ENCODE measurements at regions not wholly inside any gene's neighbourhood (a gene's known extent, or its start where the extent isn't known, plus 50 kb on each side); places are given as distances from the start of the nearest gene placed in this dataset.

DNA sequence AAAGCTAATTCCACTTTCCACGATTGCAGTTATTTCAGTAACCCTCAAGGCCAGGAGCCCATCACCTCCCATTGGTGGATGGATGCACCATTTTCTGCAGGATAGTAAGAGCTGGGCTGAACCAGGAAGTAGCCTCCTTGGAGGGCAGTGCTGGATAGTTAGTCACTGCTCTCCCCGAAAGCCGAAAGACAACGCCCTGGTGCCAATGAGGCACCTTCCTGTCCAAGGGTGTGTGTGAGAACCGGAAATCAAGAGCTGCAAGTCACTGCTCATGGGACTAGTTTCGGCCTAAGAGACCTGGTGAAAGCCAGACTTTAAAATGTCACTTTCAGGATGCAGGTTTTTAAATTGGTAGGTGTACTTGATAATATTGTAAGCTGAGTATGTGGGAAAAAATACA lies 203.8 kb upstream of the HS3ST1 start:
- DNase-seq (ENCODE audit: low spot score): no peak
- in situ Hi-C loops (cut with HindIII; ENCODE audit: low sequenced_read_pairs): no loop called here

DNA sequence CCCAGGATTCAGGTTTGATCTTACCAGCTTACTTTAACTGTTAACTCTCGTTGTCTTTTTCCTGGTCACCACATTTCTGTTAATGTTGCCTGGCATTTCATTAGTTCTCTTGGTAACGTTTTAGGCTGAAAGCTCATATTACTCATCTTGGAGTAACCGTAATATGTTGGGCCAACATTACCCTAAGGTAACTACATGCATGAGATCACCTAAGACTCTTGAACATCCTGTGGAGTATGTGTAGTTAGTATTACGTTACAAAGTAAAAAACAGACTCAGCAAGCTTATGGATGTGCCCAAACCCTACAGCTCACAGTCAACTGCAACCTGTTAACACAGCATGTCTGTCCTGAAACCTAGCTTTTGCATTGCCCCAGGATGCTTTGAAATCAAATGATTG lies 203.3 kb upstream of the HS3ST1 start:
- DNase-seq (ENCODE audit: low spot score): no peak
- in situ Hi-C loops (cut with HindIII; ENCODE audit: low sequenced_read_pairs): no loop called here

DNA sequence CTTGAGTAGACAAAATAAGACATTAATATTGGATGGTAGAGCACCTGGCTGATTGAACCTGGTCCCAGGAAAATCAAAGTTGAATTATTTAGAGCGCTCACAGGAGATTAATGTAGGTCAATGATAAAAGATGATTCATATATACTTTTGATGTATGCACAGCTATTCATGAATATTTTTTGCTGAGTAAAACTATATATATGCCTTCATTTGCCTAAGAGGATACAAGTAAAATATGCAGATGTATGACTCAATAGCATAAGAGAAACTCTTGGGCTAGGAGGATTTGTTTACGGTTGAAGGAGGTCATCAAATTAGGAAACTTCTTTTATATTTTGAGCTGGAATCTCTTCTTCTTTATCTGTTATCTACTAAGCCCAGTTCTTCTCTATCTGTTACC lies 202.7 kb upstream of the HS3ST1 start:
- in situ Hi-C loops (cut with HindIII; ENCODE audit: low sequenced_read_pairs): no loop called here
- no peak for DNase-seq (ENCODE audit: low spot score)

DNA sequence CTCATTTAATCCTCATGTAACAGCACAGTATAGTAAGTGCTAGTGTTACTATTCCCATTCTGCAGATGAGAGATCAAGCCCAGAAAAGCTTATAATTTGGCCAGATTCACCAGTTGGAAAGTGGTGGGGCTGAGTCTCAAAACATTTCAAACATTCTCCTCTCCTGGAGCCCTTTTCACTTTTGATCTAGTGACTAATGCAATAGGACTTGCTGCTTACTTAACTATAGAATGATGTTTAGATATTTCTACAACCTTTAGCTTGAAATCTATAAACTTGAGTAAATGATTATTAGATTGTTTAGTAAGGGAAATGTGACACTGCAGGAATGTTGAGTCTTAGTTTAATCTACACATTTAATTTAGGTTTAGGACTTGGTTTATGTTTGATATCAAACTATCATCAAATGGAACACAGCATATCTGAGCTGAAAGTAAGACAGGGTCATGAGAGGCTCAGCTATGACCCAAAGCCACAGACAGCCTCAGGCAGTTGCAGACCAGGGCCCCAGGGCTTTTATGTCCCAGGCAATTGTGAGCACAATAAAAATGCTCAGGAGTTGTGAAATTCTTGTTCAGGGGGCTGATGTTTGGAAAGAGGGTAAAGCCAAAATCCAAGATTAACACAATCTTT lies 199.5 kb upstream of the HS3ST1 start:
- in situ Hi-C loops (cut with HindIII; ENCODE audit: low sequenced_read_pairs): no loop called here
- no peak for DNase-seq (ENCODE audit: low spot score)

DNA sequence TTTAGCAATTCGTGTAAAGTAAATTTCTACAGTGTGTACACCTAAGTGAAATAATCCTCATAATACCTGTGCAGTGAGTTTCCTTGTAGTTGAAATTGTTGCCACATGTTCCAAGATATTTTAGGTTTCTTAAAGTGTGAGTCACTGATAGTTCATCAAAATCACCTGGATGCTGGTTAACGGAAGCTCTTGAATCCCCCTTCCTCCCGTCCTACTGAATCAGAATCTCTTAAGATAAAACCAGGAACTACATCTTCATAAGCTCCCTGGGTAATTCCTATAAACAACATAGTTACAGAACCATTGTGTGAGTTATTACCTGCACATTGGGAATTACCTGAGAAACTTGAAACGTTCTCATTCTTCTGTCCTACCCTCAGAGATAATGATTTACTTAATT lies 197.4 kb upstream of the HS3ST1 start:
- DNase-seq (ENCODE audit: low spot score): no peak

DNA sequence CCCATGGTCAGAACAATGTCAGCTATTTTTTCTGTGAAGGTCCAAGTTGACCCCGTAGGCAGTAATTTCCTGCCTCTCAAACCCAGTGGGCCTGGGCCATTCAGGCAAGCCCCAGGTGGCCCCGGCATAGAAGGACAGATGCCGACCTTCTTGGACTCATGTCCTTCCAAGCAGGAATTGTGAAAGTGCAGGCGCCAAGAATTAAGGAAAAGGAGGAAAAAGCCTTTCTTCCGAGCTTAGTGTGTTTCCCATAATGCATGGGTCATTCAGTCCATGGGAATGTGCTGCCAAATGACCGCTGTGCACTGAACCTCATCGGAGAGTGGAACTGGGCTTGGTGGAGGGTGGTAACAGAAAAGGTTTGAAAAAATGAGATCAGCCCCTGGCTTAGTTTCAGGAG lies 196.5 kb upstream of the HS3ST1 start:
- in situ Hi-C loops (cut with HindIII; ENCODE audit: low sequenced_read_pairs): no loop called here
- DNase-seq (ENCODE audit: low spot score): no peak

More for the DNA sequence above, 197.4 kb upstream of the HS3ST1 start:
- in situ Hi-C loops (cut with HindIII; ENCODE audit: low sequenced_read_pairs): no loop called here

DNA sequence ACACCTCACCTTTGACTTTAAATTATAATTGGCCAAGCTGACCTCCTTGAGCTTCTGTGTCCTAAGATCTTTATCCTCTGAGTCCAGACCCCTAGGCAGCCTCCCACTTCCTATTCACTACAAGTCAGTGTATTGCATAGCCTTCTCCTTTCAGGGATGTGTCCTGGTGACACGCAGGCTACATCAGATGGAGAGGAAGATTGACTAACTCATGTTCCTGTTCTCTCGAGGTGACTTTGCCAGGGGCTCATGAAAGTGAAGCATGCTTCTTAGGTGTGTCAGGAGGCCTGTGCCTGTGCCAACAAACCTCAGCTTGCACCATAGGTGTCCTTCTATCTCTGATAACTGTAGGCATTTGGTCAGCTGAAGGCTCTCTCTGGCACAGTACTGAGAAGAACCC lies 195.7 kb upstream of the HS3ST1 start:
- in situ Hi-C loops (cut with HindIII; ENCODE audit: low sequenced_read_pairs): no loop called here
- DNase-seq (ENCODE audit: low spot score): no peak

DNA sequence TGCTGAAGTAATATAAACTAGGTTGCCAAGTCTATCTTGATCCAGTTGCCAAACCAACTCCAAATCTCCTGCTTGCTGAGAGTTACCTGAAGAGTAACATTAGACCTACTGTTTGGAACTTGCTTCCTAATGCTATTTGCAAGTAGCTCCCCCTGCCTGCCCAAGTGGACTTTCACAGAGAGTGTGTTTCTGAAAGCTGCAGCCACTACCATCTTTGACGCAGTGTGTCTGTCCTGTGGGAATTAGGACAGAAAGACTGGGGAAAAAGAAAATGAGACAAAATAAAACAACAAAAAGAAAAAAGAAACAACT lies 195.0 kb upstream of the HS3ST1 start:
- DNase-seq (ENCODE audit: low spot score): peak; percentile 37
- in situ Hi-C loops (cut with HindIII; ENCODE audit: low sequenced_read_pairs): no loop called here

DNA sequence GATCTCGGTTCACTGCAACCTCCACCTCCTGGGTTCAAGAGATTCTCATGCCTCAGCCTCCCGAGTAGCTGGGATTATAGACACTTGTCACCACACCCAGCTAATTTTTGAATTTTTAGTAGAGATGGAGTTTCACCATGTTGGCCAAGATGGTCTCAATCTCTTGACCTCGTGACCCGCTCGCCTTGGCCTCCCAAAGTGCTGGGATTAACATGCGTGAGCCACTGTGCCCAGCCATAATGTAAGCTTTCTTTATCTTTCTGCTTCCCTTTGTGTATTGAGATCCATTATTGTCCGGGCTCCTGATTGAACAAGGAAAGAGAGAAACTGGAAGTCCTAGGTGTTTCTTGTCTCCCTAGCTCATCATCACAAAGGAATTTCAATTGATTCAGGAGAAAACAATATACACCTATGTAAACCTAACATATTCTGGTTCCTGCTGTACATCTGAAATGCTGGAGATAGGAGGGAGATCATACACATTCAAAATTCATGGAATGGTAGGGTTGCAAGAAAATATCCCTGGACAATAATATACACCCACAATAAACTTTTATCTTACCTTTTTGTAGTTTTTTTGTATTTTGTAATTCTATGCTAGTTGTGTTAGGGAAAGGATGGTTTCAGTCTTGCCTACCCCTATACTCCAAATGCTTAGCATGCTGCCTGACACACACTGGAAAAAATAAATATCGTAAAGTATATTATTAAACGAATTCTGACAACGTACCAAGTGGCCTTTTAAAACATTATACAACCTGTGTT lies 194.4 kb upstream of the HS3ST1 start:
- in situ Hi-C loops (cut with HindIII; ENCODE audit: low sequenced_read_pairs): no loop called here
- DNase-seq (ENCODE audit: low spot score): no peak

DNA sequence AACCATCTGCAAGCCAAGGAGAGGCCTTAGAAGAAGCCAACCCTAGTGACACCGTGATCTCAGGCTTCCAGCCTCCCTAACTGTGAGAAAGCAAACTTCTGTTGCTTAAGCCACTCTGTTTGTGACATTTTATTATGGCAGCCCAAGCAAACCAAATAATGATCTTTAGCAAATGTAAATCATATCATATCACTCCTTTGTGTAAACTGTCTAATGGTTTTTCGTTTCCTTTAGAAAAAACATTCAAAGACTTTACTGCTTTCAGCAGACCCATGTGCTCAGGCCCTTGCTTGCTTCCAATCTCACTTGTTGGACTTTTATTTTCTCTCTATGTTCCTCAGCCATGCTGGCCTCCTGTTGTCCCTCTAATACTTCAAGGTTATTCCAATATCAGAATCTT lies 192.2 kb upstream of the HS3ST1 start:
- no peak for DNase-seq (ENCODE audit: low spot score)
- in situ Hi-C loops (cut with HindIII; ENCODE audit: low sequenced_read_pairs): no loop called here

DNA sequence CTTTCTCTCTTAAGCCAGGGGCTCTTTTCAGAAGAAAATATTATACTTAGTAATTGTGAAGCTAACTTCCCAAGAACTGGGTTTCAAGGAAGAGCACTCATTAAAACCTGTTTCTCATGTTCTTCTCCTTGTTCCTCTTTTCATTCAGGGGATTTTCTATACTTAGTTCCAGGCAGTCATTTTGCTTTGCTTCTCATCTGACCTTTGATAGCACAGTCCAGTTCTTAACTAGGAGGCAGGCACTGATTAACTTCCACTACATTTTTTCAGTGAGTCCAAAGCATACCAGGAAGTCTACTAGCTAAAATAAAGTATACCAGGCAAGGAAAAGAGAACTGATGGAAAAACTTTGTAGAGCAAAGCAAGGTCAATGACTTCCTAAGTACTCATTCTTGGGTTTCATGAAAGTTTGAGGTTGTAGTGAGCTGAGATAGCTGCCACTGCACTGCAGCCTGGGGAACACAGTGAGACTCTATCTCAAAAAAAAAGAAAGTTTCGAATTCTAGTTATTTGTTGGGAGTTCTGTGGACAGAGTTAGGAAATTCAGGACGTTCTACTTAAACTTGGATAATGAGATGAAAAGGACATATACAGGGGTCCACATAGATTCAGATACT lies 190.1 kb upstream of the HS3ST1 start:
- no peak for DNase-seq (ENCODE audit: low spot score)
- in situ Hi-C loops (cut with HindIII; ENCODE audit: low sequenced_read_pairs): no loop called here

DNA sequence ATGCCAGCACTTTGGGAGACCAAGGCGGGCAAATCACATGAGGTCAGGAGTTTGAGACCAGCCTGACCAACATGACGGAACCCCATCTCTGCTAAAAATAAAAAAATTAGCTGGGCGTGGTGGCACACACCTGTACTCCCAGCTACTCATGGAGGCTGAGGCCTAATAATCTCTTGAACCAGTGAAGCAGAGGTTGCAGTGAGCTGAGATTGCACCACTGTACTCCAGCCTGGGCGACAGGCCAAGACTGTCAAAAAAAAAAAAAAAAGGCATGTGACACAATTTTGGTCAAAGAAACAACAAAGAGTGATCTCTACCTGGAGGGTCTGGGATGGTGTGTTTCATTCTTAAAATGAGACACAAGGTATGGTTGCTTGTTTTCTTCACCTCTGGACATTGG lies 188.2 kb upstream of the HS3ST1 start:
- DNase-seq (ENCODE audit: low spot score): no peak
- in situ Hi-C loops (cut with HindIII; ENCODE audit: low sequenced_read_pairs): no loop called here

DNA sequence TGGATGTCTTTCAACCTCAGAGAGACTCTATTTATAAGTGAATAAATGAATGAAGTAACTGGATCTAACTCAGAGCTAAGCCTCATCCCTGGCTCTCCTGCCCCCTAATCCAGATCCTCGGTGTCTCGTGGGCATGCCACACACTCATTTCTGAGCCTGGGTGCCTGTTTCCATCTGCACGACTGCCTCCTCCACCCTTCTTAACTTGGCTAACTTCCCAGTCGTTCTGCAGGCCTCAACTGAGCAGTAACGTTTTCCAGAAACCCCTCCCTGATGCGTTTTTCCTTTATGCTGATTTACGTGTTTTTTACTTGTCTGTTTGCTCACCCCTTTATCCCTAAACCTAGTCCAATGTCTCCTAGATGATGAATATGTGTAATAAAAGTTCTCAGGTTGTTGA lies 186.9 kb upstream of the HS3ST1 start:
- in situ Hi-C loops (cut with HindIII; ENCODE audit: low sequenced_read_pairs): no loop called here
- DNase-seq (ENCODE audit: low spot score): no peak

DNA sequence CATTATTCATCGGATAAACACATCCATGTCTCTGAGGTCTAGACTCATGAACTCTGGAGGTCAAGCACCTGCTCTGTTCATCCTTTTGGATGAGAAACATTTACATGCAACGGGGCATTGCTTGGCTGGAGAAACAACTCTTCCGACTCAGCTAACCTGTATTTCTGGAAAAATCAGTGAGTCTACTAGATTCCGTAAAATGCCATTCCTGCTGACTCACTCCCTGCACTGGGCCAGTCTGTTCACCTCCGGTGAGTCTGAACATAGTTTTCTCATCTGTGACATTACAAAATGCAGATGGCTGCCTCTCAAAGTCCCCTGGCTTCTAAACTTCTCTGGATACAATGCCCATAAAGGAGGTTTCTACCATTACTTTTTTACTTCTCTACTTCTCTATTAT lies 185.7 kb upstream of the HS3ST1 start:
- in situ Hi-C loops (cut with HindIII; ENCODE audit: low sequenced_read_pairs): no loop called here
- no peak for DNase-seq (ENCODE audit: low spot score)

DNA sequence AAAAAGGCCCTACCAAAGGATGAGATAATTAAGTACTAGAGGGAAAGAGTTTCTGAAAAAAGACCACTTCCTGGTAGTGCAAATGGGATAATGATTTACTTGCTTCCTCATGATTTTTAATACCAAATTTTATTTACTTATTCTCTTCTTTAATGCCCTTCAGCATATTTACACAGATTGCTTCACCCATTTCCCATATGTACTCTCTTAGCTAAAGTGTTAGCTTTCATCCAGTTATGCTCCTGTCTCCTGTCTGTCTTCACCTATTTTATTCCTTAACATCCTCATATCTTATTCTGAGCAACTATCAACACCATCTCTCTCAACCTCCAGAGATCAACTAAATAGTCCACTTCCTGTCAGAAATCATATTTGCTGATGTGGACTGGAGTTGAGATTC lies 183.2 kb upstream of the HS3ST1 start:
- in situ Hi-C loops (cut with HindIII; ENCODE audit: low sequenced_read_pairs): no loop called here
- no peak for DNase-seq (ENCODE audit: low spot score)

DNA sequence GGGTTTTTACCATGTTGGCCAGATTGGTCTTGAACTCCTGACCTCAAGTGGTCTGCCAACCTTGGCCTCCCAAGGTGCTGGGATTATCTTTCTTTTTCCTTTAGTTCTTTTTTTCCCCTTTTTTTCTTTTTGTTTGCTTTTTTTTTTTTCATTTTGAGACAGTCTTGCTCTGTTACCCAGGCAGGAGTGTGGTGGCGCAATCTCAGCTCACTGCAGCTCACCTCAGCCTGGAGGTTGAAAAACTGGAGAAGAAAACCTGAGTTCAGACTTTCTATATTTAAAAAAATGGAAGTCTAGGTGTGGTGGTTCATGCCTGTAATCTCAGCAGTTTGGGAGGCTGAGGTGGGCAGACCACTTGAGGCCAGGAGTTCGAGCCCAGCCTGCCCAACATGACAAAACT lies 181.1 kb upstream of the HS3ST1 start:
- no peak for DNase-seq (ENCODE audit: low spot score)
- in situ Hi-C loops (cut with HindIII; ENCODE audit: low sequenced_read_pairs): no loop called here

DNA sequence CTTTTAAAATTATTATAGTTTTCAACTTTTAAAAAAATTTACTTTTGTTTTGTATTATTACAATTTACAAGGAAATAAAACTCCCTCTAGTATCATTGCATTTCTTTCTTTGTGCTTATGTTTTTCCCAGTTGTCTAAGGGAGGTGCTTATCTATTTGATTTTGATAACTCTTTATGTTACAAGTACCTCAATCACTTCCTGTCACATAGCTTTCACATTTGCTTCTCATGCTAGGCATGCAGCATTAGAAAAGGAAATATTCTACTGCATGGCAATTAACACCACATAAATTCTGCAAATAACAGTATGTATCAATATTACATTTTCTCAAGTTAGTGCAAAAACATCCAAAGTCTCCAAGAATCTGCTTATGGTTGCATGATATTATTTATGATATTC lies 180.3 kb upstream of the HS3ST1 start:
- no peak for DNase-seq (ENCODE audit: low spot score)

DNA sequence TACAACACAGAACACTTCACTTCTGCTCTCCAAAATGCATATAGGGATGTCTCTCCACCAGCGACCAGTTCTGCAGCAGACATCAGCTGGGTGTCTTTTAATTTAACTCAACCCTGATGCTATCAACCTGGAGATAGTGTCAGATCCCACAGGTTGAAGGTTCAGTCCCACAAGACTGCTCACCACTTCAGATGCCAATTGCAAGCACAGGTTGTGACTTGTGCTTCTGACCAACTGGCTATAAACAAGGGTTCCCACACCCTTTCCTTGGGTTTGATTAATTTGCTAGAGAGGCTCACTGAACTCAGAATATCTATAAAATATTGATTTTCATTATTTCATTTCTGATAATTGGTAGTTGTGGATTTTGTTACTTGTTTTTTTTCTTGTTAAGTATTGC lies 177.4 kb upstream of the HS3ST1 start:
- in situ Hi-C loops (cut with HindIII; ENCODE audit: low sequenced_read_pairs): no loop called here
- no peak for DNase-seq (ENCODE audit: low spot score)

More for the DNA sequence above, 180.3 kb upstream of the HS3ST1 start:
- in situ Hi-C loops (cut with HindIII; ENCODE audit: low sequenced_read_pairs): no loop called here

DNA sequence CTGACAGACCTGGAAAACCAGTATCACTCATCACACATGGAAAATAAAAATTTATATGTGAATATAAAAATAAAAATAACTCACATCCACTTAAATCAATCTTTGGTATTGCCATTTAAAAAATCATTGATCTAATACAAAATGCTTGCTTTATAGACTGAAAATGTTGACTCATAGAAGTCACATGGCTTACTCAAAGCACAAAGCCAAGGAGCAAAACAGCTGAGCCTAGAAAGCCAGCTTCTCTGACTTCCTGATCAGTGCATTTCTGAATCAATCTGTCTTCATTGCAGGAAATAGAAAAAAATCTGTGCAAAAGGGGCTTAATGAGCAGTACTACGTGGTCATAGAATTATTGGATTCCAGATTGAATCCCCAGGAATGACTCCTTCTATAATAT lies 176.9 kb upstream of the HS3ST1 start:
- DNase-seq (ENCODE audit: low spot score): no peak
- in situ Hi-C loops (cut with HindIII; ENCODE audit: low sequenced_read_pairs): no loop called here

DNA sequence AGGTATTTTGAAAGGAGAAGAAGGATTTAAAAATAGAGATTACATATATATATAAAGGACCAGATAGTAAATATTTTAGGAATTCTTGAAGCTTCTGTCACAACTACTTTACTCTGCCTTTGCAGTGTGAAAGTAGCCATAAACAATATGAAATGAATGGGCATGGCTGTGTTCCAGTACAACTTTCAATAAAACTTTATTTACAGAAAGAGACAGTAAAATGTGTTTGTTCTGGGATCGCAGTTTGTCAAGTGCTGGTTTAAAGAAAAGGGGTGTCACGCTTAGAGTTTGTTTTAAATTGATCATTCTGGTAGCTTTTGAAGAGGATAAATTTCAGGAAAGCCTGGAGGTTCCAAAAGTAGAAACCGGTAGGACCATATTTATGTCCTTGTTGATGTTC lies 176.1 kb upstream of the HS3ST1 start:
- in situ Hi-C loops (cut with HindIII; ENCODE audit: low sequenced_read_pairs): no loop called here
- no peak for DNase-seq (ENCODE audit: low spot score)

DNA sequence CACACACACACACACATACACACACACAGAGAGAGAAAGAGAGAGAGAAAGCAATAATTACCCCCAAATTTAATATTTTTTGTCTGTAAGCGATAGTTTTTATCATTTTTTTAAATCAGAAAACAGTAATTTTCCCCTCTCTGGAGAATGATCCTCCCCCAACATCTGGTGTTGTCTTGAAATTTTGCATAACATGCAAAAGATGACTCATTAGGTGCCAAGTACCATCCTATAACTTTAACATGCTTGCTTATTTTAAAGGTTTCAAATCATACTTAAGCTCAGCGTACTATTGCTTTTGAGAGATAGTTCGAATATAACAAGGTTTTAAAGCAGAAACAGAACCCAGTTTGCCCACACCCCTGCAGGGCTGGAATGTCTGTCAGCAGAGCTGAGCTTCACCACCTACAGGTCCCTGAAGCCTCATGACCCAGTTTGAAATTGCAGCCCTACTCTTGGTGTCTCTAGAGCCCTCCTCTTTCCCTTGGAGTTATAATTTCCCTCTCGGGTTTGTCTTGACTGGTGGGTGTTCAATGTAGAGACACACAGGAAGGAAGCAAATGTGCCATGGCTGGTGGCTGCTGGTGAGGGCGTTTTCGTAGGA lies 175.0 kb upstream of the HS3ST1 start:
- in situ Hi-C loops (cut with HindIII; ENCODE audit: low sequenced_read_pairs): no loop called here

More for the DNA sequence above, 175.0 kb upstream of the HS3ST1 start:
- no peak for DNase-seq (ENCODE audit: low spot score)

Data from G401 (cell line).